H9 (cell line): ENCODE measurements at regions not wholly inside any gene's neighbourhood (a gene's known extent, or its start where the extent isn't known, plus 50 kb on each side); places are given as distances from the start of the nearest gene placed in this dataset.

Experiments used
- DNase-seq: peaks from one replicate; pipeline ENCODE4 v3.0.0-alpha.2; 2017
- H2AFZ ChIP-seq: one replicate; pipeline ENCODE4 v1.6.1; 2013; ENCODE audit warnings: mild to moderate bottlenecking, low read length, control low read depth, moderate library complexity
- H2AK5ac ChIP-seq: 2 replicates; pipeline ENCODE4 v1.6.1; 2013; ENCODE audit warnings: low read length, control low read depth, mixed read lengths; ENCODE audit not compliant: insufficient read length
- H2BK120ac ChIP-seq: one replicate; pipeline ENCODE4 v1.6.1; 2013; ENCODE audit warnings: low read depth, mild to moderate bottlenecking, low read length, control low read depth, inconsistent platforms; ENCODE audit not compliant: poor library complexity, severe bottlenecking
- H2BK12ac ChIP-seq: 2 replicates; pipeline ENCODE4 v1.6.1; 2013; ENCODE audit warnings: low read length, control low read depth, mixed read lengths, low read depth; ENCODE audit not compliant: insufficient read length
- H2BK15ac ChIP-seq: 2 replicates; pipeline ENCODE4 v1.6.1; 2013; ENCODE audit warnings: low read depth, low read length, control low read depth
- H2BK20ac ChIP-seq: one replicate; pipeline ENCODE4 v1.6.1; 2013; ENCODE audit warnings: low read depth, mild to moderate bottlenecking, low read length, control low read depth, inconsistent platforms; ENCODE audit not compliant: poor library complexity, severe bottlenecking
- H2BK5ac ChIP-seq: 2 replicates; pipeline ENCODE4 v1.6.1; 2013; ENCODE audit warnings: low read length, control low read depth, mixed read lengths; ENCODE audit not compliant: insufficient read length
- H3K14ac ChIP-seq: 2 replicates; pipeline ENCODE4 v1.6.1; 2013; ENCODE audit warnings: low read length, control low read depth; ENCODE audit not compliant: insufficient read depth
- H3K18ac ChIP-seq: 2 replicates; pipeline ENCODE4 v1.6.1; 2013; ENCODE audit warnings: low read depth, mild to moderate bottlenecking, mixed read lengths, low read length, control low read depth; ENCODE audit not compliant: insufficient read length
- H3K23ac ChIP-seq: 2 replicates; pipeline ENCODE4 v1.6.1; 2013; ENCODE audit warnings: low read length, control low read depth, mixed read lengths, low read depth; ENCODE audit not compliant: insufficient read length
- H3K23me2 ChIP-seq: 2 replicates; pipeline ENCODE4 v1.6.1; 2013; ENCODE audit warnings: low read depth, mild to moderate bottlenecking, mixed read lengths, low read length, control low read depth; ENCODE audit not compliant: insufficient read length, poor library complexity, severe bottlenecking
- H3K27ac ChIP-seq: 2 replicates; pipeline ENCODE4 v1.5.1; 2013; ENCODE audit warnings: low read length, control low read depth, mixed read lengths, low read depth; ENCODE audit not compliant: insufficient read length
- H3K27me3 ChIP-seq: 2 replicates; pipeline ENCODE4 v1.6.1; 2013; ENCODE audit warnings: low read length, control low read depth, inconsistent platforms; ENCODE audit not compliant: insufficient read depth
- H3K4ac ChIP-seq: 2 replicates; pipeline ENCODE4 v1.6.1; 2013; ENCODE audit warnings: low read depth, mild to moderate bottlenecking, control low read depth, inconsistent platforms, low read length, moderate library complexity
- H3K4me1 ChIP-seq: 2 replicates; pipeline ENCODE4 v1.6.1; 2013; ENCODE audit warnings: low read length, control low read depth, inconsistent platforms; ENCODE audit not compliant: insufficient read depth
- H3K4me2 ChIP-seq: 2 replicates; pipeline ENCODE4 v1.6.1; 2013; ENCODE audit warnings: low read length, control low read depth, mixed read lengths; ENCODE audit not compliant: insufficient read length, insufficient read depth
- H3K56ac ChIP-seq: 2 replicates; pipeline ENCODE4 v1.6.1; 2013; ENCODE audit warnings: low read depth, mild to moderate bottlenecking, mixed read lengths, low read length, control low read depth; ENCODE audit not compliant: insufficient read length
- H3K79me1 ChIP-seq: 2 replicates; pipeline ENCODE4 v1.6.1; 2013; ENCODE audit warnings: low read depth, mild to moderate bottlenecking, moderate library complexity, low read length, control low read depth, inconsistent platforms; ENCODE audit not compliant: insufficient read depth, poor library complexity, severe bottlenecking
- H3K79me2 ChIP-seq: 2 replicates; pipeline ENCODE4 v1.6.1; 2013; ENCODE audit warnings: low read length, control low read depth, inconsistent platforms; ENCODE audit not compliant: insufficient read depth
- H3K9ac ChIP-seq: 2 replicates; pipeline ENCODE4 v1.6.1; 2013; ENCODE audit warnings: low read length, control low read depth, mixed read lengths; ENCODE audit not compliant: insufficient read length; ENCODE audit errors: extremely low read depth
- H3K9me3 ChIP-seq: one replicate; pipeline ENCODE4 v1.6.1; 2013; ENCODE audit warnings: low read depth, low read length, inconsistent platforms; ENCODE audit not compliant: control insufficient read depth
- H3T11ph ChIP-seq: one replicate; pipeline ENCODE4 v1.6.1; 2013; ENCODE audit warnings: mild to moderate bottlenecking, low read length, control low read depth, inconsistent platforms
- H4K20me1 ChIP-seq: one replicate; pipeline ENCODE4 v1.6.1; 2013; ENCODE audit not compliant: control insufficient read depth, insufficient read length, insufficient read depth
- H4K5ac ChIP-seq: 2 replicates; pipeline ENCODE4 v1.6.1; 2013; ENCODE audit warnings: low read depth, mild to moderate bottlenecking, mixed read lengths, low read length, control low read depth; ENCODE audit not compliant: insufficient read length
- H4K8ac ChIP-seq: replicated peaks from 2 replicates; pipeline ENCODE4 v1.6.1; 2013; ENCODE audit warnings: low read length, control low read depth, mixed read lengths, low read depth; ENCODE audit not compliant: insufficient read length
- H4K91ac ChIP-seq: 2 replicates; pipeline ENCODE4 v1.6.1; 2013; ENCODE audit warnings: low read depth, mild to moderate bottlenecking, moderate library complexity, mixed read lengths, low read length, control low read depth; ENCODE audit not compliant: insufficient read length
- H3K27ac Mint-ChIP-seq, 3 experiments: 2 replicates in 2 of 3; 3 replicates in 1 of 3; pipeline ENCODE4 v1.8.0; 2020 to 2021; ENCODE audit warnings: mixed read lengths in 3 of 3, mild to moderate bottlenecking in 1 of 3, moderate library complexity in 1 of 3
- H3K27me3 Mint-ChIP-seq: 2 replicates; pipeline ENCODE4 v1.8.0; 2021; ENCODE audit warnings: low read depth, mild to moderate bottlenecking, moderate library complexity, mixed read lengths
- H3K36me3 Mint-ChIP-seq, 3 experiments: 2 replicates in 2 of 3; 3 replicates in 1 of 3; pipeline ENCODE4 v1.8.0; 2020 to 2021; ENCODE audit warnings: low read depth in 3 of 3, mixed read lengths in 3 of 3; ENCODE audit not compliant: insufficient read depth in 1 of 3
- H3K4me1 Mint-ChIP-seq, 2 experiments: 2 replicates each; pipeline ENCODE4 v1.8.0; 2020; ENCODE audit warnings: mixed read lengths in 2 of 2
- H3K4me3 Mint-ChIP-seq, 2 experiments: 2 replicates in 1 of 2; 3 replicates in 1 of 2; pipeline ENCODE4 v1.8.0; 2020 to 2021; ENCODE audit warnings: mild to moderate bottlenecking in 2 of 2, mixed read lengths in 2 of 2, moderate library complexity in 1 of 2
- H3K9me3 Mint-ChIP-seq, 2 experiments: 2 replicates in 1 of 2; 3 replicates in 1 of 2; pipeline ENCODE4 v1.8.0; 2020; ENCODE audit warnings: mild to moderate bottlenecking in 2 of 2, mixed read lengths in 2 of 2, moderate library complexity in 1 of 2
- CTCF ChIP-seq: fragments of 200-600 bp; sonication (generic); conservative IDR thresholded peaks from 3 replicates; pipeline ENCODE4 v1.8.0; 2021; ENCODE audit warnings: antibody characterized with exemption, mild to moderate bottlenecking
- WGBS: extraction: QIAGEN DNeasy Blood & Tissue Kit; methylation state at CpG from one replicate; pipeline ENCODE4 v1.1.7; 2013; ENCODE audit warnings: missing lambda C conversion rate, low lambda C conversion rate, mixed read lengths; ENCODE audit not compliant: insufficient read length; ENCODE audit errors: extremely low coverage; 5-methylcytosine and 5-hydroxymethylcytosine counted together

GRCh38 chr18:69349912-69350597 lies 50.6 kb upstream of the DOK6 start:
- no peaks in the 10 kb centered on the region for H3K4me1 ChIP-seq
- H3K23ac ChIP-seq: no peak overlapping the region
- no peak overlapping the region for H2BK5ac ChIP-seq
- H4K20me1 ChIP-seq: no peaks in the 10 kb centered on the region
- H3K23me2 ChIP-seq: no peaks in the 10 kb centered on the region
- no peaks in the 10 kb centered on the region for H3K79me2 ChIP-seq
- Mint-ChIP-seq H3K27ac (no peak overlapping the region), H3K27me3 (no peaks in the 10 kb centered on the region), H3K9me3 (no peaks in the 10 kb centered on the region), H3K4me3 (no peak overlapping the region), H3K36me3 (no peaks in the 10 kb centered on the region), H3K4me1 (no peaks in the 10 kb centered on the region)
- no peak overlapping the region for H3K14ac ChIP-seq
- no peak overlapping the region for H2BK15ac ChIP-seq
- no peak overlapping the region for H3T11ph ChIP-seq
- no peak overlapping the region for H2AFZ ChIP-seq
- no peak overlapping the region for H3K9ac ChIP-seq
- no peak overlapping the region for H2AK5ac ChIP-seq
- H3K18ac ChIP-seq: no peak overlapping the region
- WGBS: no CpG with 5 or more reads among the region's 7 CpGs
- no peak overlapping the region for H4K8ac ChIP-seq
- TF ChIP-seq CTCF: no peak
- H2BK12ac ChIP-seq: no peak overlapping the region
- H3K9me3 ChIP-seq: no peaks in the 10 kb centered on the region
- no peak for DNase-seq
- H2BK20ac ChIP-seq: no peak overlapping the region
- no peak overlapping the region for H3K4me2 ChIP-seq
- H3K4ac ChIP-seq: no peak overlapping the region
- H4K5ac ChIP-seq: no peak overlapping the region
- no peak overlapping the region for H3K27ac ChIP-seq
- no peaks in the 10 kb centered on the region for H3K27me3 ChIP-seq
- H3K79me1 ChIP-seq: no peaks in the 10 kb centered on the region
- H3K56ac ChIP-seq: no peak overlapping the region
- H2BK120ac ChIP-seq: no peak overlapping the region
- H4K91ac ChIP-seq: no peak overlapping the region
